ENCODE measurements at regions not wholly inside any gene's neighbourhood (a gene's known extent, or its start where the extent isn't known, plus 50 kb on each side); places are given as distances from the start of the nearest gene placed in this dataset.

DNA sequence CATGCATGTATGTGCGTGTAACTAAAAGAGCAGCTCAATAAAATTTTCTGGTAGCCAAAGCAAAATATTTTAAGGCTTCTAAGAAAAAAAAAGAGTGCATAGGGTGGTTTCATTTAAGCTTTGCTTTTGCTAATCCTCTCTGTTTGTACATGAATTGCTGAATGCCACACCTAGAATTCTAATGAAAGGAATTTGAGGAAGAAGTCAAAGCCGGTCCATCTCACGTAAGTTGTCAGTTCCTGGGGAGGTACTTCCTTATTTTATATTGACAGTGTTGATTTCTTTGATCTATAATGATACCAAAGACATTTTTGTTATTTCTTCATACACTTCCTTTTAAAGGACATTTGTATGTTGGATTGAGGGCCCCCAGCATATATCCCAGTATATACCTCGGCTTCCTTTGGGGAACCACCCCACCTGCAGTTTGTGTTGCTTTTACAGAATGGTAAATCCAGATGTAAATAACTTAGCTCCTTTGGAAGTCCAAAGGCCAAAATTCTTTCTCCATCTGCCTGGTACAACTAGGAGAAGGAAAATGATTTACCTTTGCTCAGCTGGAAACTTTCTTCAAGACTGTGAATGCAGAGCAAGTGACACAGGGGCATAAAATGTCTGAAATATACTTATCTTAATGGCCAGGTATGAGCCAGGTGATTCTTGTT lies 420.9 kb upstream of the ATP2B1 start:
- no peak for DNase-seq (ENCODE audit: insufficient read length)
- TF ChIP-seq POLR2AphosphoS5 (IDR thresholded peaks at IDR 0.05; ENCODE audit: low read depth, low read length) = no peak
- TF ChIP-seq TAF1 (IDR thresholded peaks at IDR 0.05; ENCODE audit: borderline replicate concordance, low read depth, low read length) = no peak
- no peak for FAIRE-seq

DNA sequence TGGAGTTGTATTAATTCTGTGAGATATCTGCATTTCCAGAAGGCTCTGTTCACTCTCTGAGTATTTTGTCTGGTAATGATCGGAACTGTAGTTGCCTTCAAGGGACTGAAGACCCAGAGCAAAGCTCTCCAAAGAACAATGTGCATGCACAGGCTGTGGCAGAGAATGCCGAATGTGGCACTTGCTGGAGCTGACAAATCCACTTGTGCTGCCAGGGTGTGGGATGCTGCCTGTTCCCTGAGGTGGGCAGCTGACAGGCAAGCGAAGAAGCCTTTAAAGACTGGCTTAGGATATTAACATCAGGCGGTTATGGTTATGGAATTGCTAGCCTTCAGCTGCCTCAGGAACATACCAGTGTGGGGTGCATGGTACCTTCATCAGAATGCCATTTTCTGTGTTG lies 419.9 kb upstream of the ATP2B1 start:
- no peak for TF ChIP-seq TAF1 (IDR thresholded peaks at IDR 0.05; ENCODE audit: borderline replicate concordance, low read depth, low read length)
- no peak for TF ChIP-seq POLR2A (IDR thresholded peaks at IDR 0.05; ENCODE audit: low read depth, low read length)
- TF ChIP-seq POLR2AphosphoS5 (IDR thresholded peaks at IDR 0.05; ENCODE audit: low read depth, low read length) = no peak
- FAIRE-seq (no peak), DNase-seq (ENCODE audit: insufficient read length) (no peak)

DNA sequence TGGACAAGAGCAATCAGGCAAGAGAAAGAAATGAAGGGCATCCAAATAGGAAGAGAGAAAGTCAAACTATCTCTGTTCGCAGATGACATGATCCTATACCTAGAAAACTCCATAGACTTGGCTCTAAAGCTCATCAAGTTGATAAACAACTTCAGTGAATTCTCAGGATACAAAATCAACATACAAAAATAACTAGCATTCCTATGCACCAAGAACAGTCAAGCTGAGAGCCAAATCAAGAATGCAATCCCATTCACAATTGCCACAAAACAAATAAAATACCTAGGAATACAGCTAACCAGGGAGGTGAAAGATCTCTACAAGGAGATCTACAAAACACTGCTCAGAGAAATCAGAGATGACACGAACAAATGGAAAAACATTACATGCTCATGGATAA lies 417.5 kb upstream of the ATP2B1 start:
- DNase-seq (ENCODE audit: insufficient read length) (no peak), FAIRE-seq (no peak)
- TF ChIP-seq POLR2AphosphoS5 (IDR thresholded peaks at IDR 0.05; ENCODE audit: low read depth, low read length) = no peak

DNA sequence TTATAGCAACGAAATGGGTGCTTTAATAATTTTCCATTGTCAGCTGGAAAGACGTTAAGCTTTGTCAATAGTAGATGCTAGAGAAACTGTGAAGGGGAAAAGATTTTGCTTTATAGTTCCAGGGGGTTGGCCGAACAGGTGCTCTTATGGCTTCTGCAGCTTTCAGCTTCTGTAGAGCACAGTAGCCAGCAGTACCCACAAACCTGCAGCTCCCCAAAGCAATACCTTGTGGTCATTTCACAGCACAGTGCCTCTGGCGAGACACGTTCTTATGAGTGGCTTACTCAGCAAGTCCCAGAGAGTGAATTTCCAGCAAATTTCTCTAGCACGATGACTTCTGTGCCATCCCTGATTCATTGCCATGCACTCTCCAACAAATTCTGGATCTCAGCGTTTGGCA lies 416.3 kb upstream of the ATP2B1 start:
- DNase-seq (ENCODE audit: insufficient read length) = no peak
- no peak for FAIRE-seq
- TF ChIP-seq POLR2A (IDR thresholded peaks at IDR 0.05; ENCODE audit: low read depth, low read length) (no peak), TAF1 (IDR thresholded peaks at IDR 0.05; ENCODE audit: borderline replicate concordance, low read depth, low read length) (no peak), POLR2AphosphoS5 (IDR thresholded peaks at IDR 0.05; ENCODE audit: low read depth, low read length) (no peak)

DNA sequence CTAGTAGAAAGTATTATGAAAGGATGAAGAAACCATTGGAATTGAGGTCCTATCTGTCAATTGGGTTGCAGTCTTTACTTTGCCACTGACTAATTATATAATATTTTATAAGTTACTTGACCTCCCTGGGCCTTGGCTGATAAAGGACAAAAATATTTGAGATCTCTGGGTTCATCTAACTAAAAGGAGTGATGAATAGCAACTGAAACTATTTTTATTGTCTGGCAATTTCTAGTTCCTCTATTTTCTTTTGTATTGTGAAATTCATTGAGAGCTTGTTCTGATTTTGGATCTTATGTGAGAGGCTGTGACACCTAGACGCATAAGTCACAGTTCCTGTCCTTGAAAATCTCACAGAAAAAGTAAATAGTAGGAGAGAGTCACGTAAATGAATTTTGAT lies 415.7 kb upstream of the ATP2B1 start:
- FAIRE-seq (no peak), DNase-seq (ENCODE audit: insufficient read length) (no peak)
- TF ChIP-seq POLR2AphosphoS5 (IDR thresholded peaks at IDR 0.05; ENCODE audit: low read depth, low read length) (no peak), TAF1 (IDR thresholded peaks at IDR 0.05; ENCODE audit: borderline replicate concordance, low read depth, low read length) (no peak), POLR2A (IDR thresholded peaks at IDR 0.05; ENCODE audit: low read depth, low read length) (no peak)

DNA sequence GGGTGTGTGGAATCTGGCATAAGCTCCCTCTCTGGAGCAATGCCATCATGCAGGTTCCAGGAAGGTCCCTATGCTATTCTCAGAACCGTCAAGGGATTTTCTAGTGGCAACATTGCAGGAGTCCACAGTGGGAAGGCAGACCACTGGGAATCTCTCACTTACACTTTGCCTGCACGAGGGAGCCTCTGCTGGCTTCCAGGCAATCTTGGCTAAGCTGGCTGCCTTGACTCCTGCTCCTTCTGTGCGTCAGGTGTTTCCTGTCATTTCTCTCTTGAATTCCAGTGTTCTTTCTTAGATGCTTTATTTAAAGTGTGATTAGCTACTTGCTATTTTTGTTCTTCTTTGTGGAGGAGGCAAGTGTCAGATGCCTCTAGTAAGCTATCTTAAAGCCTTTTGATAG lies 414.0 kb upstream of the ATP2B1 start:
- FAIRE-seq = no peak
- TF ChIP-seq POLR2A (IDR thresholded peaks at IDR 0.05; ENCODE audit: low read depth, low read length) (no peak), POLR2AphosphoS5 (IDR thresholded peaks at IDR 0.05; ENCODE audit: low read depth, low read length) (no peak)

DNA sequence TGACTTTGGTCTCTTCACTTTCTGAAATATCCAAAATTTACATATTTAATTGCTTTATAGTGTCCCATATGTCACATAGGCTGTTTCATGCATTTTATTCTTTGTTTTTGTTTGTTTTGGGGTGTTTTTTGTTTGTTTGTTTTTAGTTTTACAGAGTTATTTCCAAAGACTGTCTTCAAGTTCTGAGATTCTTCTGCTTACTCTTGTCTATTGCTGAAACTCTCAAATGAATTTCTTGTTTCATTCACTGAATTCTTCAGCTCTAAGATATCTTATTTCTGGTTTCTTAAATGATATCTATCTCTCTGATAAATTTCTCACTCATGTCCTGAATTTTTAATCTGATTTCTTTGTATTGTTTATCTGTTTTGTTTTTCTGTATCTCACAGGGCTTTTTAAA lies 412.0 kb upstream of the ATP2B1 start:
- TF ChIP-seq POLR2A (IDR thresholded peaks at IDR 0.05; ENCODE audit: low read depth, low read length) (no peak), TAF1 (IDR thresholded peaks at IDR 0.05; ENCODE audit: borderline replicate concordance, low read depth, low read length) (no peak), POLR2AphosphoS5 (IDR thresholded peaks at IDR 0.05; ENCODE audit: low read depth, low read length) (no peak)
- DNase-seq (ENCODE audit: insufficient read length) = no peak
- no peak for FAIRE-seq

More for the DNA sequence above, 414.0 kb upstream of the ATP2B1 start:
- no peak for DNase-seq (ENCODE audit: insufficient read length)

DNA sequence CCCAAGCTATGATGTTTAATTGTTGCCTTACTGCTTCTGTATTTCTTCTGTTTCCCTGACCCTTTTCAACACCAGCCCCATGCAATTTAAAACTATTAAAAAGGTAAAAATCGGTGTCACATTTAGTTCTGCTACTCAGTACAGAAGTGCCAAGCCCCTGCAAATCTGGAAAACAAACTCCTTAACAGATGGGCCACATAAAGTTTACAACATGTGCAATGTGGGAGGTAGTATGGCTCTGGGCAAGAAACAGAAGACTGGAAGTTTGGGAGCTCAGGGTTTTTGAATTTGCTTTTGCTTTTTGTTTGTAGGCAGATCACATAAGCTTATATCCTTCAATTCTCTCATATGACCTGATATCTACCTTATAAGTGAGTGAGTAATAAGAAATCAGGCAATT lies 404.0 kb upstream of the ATP2B1 start:
- no peak for TF ChIP-seq POLR2AphosphoS5 (IDR thresholded peaks at IDR 0.05; ENCODE audit: low read depth, low read length)
- no peak for TF ChIP-seq TAF1 (IDR thresholded peaks at IDR 0.05; ENCODE audit: borderline replicate concordance, low read depth, low read length)
- no peak for TF ChIP-seq POLR2A (IDR thresholded peaks at IDR 0.05; ENCODE audit: low read depth, low read length)
- DNase-seq (ENCODE audit: insufficient read length) (no peak), FAIRE-seq (no peak)

DNA sequence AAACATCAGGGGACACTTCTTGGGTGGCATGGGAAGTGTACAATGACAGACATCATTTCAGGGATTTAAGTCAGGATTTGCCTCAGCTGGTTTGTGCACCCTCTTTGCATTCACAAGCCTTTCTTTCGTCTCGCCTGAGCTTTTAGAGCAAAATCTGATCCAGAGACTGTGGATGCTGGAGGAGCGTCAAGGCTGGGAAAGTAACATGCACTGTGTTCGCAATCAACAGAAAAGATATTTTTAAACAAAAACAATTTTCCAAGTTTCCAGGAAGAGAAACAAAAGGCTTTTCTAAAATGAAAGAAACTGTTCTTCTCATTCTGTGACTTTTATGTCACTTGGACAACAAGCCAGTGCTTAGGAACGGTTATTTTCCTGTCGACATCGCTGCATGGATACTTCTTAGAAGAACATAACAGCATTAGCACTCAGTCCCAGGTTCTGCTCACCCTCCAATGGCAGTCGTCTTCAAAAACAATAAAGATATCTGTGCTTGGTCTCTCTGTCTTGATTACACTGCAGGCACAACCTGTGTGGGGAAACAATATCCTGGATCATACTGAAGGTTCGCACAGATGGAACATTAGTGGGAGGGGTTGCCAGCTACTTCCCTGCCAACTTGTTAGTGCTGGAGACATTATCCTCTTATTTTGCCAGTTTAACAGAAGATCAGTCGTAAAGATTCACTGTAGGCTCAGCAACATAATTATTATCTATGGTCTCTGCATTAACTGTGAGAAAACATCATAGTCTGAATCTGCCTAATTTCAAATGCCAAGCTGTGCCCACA lies 403.3 kb upstream of the ATP2B1 start:
- no peak for TF ChIP-seq POLR2AphosphoS5 (IDR thresholded peaks at IDR 0.05; ENCODE audit: low read depth, low read length)
- no peak for TF ChIP-seq TAF1 (IDR thresholded peaks at IDR 0.05; ENCODE audit: borderline replicate concordance, low read depth, low read length)
- TF ChIP-seq POLR2A (IDR thresholded peaks at IDR 0.05; ENCODE audit: low read depth, low read length) = no peak
- no peak for FAIRE-seq
- no peak for DNase-seq (ENCODE audit: insufficient read length)

DNA sequence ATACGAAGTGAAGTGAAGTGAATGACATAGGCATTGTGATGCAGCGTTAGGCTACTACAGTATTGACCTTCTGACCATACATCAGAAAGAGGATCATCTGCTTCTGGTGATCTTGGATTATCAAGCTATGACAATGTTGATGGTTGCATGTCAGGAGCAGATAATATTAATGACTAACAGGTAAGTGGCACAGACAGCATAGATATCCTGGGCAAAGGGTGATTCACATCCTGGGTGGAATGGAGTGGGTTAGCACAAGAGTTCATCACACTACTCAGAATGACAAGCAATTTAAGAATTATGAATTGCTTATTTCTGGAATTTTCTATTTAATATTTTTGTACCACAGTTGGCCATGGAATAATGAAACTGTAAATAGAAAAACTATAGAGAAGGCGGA lies 397.9 kb upstream of the ATP2B1 start:
- TF ChIP-seq TAF1 (IDR thresholded peaks at IDR 0.05; ENCODE audit: borderline replicate concordance, low read depth, low read length) (no peak), POLR2AphosphoS5 (IDR thresholded peaks at IDR 0.05; ENCODE audit: low read depth, low read length) (no peak), POLR2A (IDR thresholded peaks at IDR 0.05; ENCODE audit: low read depth, low read length) (no peak)
- FAIRE-seq (no peak), DNase-seq (ENCODE audit: insufficient read length) (no peak)

DNA sequence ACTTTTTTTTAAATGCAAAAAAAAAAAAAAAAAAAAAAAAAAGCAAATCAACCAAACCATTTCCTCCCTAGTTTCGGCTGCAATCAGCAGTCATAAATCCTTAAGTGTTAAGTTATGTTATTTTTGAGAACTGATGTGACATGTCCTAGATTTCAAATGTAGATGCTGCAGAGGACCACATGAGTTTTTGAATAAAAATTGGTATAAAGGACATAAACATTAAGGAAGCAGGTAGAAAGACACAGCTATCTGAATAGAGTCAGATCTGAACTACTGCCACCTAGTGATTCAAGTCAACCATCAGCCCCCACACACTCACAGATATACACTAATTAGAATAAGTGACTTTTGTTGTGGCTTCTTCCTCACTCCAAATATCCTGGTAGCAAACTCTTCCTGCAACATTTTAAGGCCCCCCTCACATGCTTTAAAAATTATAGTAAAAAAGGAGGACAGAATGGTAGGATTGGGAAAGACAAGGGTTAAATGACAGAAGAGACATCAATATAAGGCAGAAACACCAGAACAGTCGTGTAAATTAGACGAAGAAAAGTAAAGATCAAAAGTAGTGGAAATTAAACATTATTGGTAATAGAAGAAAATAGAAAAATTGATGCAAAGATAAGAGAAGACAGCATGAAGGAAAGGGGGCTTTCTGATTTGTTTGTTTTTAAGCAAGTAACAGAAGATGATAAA lies 394.5 kb upstream of the ATP2B1 start:
- no peak for TF ChIP-seq TAF1 (IDR thresholded peaks at IDR 0.05; ENCODE audit: borderline replicate concordance, low read depth, low read length)
- no peak for TF ChIP-seq POLR2A (IDR thresholded peaks at IDR 0.05; ENCODE audit: low read depth, low read length)
- TF ChIP-seq POLR2AphosphoS5 (IDR thresholded peaks at IDR 0.05; ENCODE audit: low read depth, low read length) = no peak
- no peak for FAIRE-seq
- DNase-seq (ENCODE audit: insufficient read length) = no peak

DNA sequence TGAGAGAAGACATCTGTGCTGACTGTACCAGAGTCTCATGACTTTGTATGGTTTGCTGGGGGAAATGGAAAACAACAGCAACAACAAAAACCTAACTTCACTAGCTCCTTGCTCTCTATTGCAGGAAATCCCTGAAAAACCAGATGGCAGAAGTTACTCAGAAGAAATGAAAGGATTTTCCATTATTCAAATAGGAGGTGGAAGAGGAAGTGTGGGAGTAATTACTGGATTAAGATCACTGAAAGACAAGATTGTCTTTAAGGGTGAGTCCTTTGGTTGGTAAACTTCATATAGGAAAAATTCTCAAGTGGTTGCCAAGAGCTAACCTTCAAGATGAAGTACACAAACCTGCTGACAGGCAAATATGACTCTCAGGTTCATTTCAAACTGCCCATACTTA lies 391.9 kb upstream of the ATP2B1 start:
- TF ChIP-seq POLR2AphosphoS5 (IDR thresholded peaks at IDR 0.05; ENCODE audit: low read depth, low read length) = no peak
- no peak for TF ChIP-seq POLR2A (IDR thresholded peaks at IDR 0.05; ENCODE audit: low read depth, low read length)
- no peak for TF ChIP-seq TAF1 (IDR thresholded peaks at IDR 0.05; ENCODE audit: borderline replicate concordance, low read depth, low read length)
- DNase-seq (ENCODE audit: insufficient read length) = no peak
- FAIRE-seq = no peak
